LHCN-M2 (cell line): ENCODE measurements at regions not wholly inside any gene's neighbourhood (a gene's known extent, or its start where the extent isn't known, plus 50 kb on each side); places are given as distances from the start of the nearest gene placed in this dataset.

Experiments used
- DNase-seq: peaks from one replicate; pipeline ENCODE4 v3.0.0-alpha.2; 2012; ENCODE audit warnings: low read depth

- no peak for DNase-seq
These were observed 418.0 kb downstream of the CETN3 start for GRCh38 chr5:89991592-89991991.

DNA sequence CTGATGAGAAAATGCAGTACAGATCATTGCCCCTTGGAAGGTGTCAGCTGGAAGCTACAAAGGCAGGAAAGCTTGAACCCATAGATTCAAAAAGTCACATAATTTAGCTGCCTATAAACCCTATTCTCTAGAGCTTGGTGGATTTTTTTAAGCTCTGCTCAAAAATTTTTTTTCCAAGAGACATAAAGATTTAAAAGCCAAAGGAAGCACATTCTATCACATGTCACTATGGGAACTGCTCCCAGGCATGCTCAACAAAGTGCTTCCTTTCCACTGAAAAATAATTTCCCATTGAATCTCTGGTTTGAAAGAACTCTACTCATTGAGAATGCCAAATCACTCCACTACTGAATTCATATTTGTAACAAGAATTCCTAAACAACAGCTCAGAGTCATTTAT, 419.8 kb downstream of the CETN3 start:
- no peak for DNase-seq

DNA sequence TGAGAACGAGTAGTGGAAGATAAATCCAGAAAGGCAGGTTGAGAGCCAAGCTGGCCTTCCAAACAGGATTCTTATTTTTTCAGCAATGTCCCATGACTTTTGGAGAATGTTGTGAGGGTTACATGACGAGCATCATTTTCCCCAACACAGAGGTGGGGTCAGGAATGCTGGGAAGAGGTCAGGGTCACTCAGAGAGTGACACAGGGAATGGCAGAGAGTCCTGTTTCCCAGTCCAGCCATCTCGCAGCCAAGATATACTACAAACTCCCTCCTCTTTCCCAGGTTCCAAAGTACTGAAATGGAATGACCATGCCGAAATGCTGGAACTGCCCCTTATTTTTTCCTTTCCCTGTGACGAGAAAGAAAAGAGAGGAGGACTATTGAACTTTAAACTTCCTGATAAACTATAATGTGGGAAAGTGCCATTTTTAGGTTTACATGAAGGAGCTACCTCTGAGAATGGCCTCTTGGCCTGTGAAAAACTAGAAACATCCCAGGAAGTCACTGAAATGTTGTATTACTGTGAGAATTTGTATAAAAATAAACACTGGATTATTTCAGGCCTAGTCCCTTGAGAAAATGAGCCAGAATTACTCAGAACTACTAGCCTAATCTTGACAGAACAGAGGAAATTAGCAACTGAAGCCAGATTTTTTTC, 420.4 kb downstream of the CETN3 start:
- DNase-seq = peak; percentile 59

GRCh38 chr5:89988129-89988810, 421.3 kb downstream of the CETN3 start:
- DNase-seq = no peak

GRCh38 chr5:89983216-89983615, 426.3 kb downstream of the CETN3 start:
- DNase-seq = no peak

- no peak for DNase-seq
These were observed 427.4 kb downstream of the CETN3 start for GRCh38 chr5:89981878-89982773.

DNA sequence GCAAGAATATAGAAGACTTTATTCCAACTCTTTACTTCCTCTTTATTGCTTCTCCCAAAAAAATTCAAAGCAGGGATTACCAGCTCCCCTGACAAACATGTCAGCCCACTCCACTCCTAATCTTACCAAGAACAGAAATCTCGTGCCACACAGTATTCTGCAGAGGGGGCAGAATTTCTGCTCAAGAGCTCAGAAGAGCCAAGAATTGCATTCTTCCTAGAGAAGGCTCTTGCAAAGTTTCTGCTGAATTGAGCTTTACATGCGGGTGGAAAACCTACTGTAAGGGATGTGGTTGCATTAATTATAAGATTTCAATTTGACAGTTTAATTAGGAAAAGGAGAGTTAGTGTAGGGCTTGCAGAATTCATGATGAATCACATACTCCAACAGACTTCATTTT, 428.5 kb downstream of the CETN3 start:
- DNase-seq = no peak

DNA sequence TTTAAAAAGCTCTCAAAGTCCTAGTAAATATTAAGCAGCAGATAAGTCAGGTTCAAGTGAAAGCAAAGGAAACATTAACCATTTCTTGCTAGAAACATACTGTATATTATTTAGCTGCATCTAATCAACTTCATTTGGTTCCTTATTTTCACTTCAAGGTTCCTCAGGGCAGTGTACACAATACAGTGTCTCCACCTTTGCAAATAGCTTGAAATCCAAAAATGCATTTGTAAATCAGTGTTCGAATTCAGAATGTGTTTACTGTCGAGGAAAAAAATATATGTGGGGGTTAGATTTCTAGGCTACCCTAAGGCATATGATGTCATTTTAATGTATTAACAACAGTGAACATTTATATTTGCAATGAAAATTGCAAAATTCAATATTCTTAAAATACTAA, 436.0 kb downstream of the CETN3 start:
- DNase-seq = no peak

GRCh38 chr5:89972901-89973300, 436.7 kb downstream of the CETN3 start:
- peak; percentile 20 for DNase-seq

DNA sequence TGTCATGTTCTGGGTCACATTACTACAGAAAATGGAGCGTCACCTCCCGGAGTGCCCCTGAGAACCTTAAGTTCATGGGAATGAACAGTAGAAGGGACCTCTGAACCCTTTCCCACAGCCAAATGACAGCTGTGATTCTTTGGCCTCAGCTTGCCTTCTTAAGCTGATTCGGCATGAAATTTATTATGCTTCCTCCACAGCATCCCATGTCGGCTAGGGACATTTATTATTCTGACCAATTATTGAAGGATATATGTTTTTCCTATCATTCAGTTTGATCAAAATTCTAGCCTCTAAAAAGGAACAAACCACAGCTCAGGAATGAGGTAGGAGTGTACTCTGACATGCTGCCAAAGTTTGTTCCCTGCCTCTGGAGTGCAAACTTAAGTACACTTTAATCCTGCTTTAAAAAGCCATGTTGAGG, 440.6 kb downstream of the CETN3 start:
- peak; percentile 73 for DNase-seq

DNA sequence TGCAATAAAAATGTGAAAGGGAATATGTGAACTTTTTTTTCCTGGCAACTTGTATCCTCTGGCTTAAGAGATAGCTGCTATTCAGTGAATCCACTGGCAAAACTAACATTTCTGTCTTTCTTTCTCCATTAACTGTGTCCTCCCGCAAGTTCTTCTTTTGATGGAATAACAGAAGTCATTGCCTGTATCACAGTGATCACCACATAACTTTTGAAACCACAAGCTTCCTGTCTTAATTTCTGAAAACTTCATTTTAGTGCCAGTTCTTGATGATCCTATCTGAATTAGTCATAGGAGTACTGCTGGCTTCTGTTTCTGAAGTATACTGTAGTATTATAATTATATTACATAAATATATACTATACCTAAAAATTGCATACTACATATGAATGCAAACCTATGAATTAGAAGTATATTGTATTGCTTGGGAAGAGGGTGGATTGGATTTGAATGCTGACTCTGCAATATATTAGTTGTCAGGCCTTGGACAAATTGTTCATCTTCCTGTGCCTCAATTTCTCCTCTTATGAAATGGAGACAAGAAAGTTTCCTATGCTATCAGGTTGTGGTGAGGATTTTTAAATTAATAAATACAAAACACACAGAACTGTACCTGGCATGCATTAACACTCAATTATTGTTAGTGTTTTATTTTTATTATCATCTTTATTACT, 441.6 kb downstream of the CETN3 start:
- peak; percentile 71 for DNase-seq

DNA sequence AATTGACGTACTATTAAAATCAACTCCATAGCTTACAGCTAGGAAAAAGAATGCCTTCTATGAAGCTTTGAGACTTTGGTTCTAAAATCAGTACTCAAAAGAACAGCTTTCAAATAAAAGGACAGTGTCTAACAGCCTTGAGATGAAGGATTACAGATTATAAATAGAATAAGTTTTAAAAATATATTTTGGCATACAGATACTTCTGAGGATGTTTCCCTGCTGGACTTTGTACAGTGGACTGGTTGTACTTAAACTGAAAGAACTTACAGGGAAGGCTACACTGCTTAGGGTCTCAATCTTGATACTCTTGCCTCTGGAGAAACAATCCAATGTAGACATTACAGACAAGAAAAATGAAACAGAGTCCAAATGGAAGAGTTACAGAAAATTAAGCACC, 452.7 kb downstream of the CETN3 start:
- DNase-seq = no peak

- DNase-seq = no peak
These were observed 454.6 kb downstream of the CETN3 start for GRCh38 chr5:89954916-89955315.

- no peak for DNase-seq
These were observed 457.7 kb downstream of the CETN3 start for GRCh38 chr5:89951876-89952275.

DNA sequence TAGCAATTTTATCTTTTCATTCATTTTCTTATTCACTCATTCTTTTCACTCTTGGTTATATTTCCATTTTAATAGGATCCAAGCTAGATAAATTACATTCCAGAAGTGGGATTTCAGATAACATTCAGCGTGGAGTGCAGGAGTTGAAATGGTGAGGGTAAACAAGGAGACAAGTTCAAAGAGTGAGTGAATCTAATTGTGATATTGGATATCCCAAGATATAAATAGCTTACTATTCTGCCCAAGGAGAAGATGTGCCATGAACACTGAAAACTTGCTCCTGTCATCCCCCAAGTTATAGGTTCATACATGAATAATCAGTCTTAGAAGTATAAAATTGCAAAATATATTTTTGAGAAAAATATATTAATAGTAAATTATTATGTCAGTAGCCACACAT, 459.3 kb downstream of the CETN3 start:
- no peak for DNase-seq

DNA sequence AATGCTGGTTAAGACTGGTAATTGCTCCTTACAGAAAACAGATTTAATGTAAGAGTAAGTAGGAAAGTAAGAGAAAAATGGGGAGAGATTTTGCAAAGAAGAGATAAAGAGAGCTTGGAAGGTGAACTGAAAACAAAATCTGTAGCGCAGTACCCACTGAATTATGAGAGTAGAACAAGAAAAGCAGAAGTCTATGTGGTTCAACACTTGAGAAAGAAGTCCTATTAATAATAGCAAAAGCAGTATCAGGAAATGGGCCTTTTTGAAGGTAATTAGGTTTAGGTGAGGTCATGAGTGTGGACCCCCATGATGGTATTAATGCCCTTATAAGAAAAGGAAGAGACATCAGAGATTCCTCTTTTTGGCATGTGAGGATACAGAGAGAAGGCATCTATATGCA, 460.6 kb downstream of the CETN3 start:
- DNase-seq = no peak

DNA sequence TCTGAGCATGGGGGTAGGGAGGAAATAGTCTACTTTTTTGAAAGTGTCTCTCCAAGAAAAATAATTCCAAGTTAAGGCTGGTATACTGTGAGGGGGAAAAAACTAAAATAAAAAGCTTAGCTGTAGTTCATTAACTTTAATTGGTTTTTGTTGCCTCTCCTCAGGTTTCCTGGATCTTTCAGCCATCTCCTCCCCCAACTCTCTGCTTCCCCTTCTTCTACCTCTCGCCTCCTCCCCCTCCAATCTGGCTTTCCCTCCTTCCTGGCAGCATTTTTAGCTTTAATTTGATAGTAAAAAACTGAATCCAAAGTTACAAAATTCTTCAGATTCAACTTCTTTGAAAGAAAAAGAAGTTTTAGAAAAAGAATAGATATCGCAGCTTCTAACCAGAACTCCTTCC, 462.6 kb downstream of the CETN3 start:
- no peak for DNase-seq

DNA sequence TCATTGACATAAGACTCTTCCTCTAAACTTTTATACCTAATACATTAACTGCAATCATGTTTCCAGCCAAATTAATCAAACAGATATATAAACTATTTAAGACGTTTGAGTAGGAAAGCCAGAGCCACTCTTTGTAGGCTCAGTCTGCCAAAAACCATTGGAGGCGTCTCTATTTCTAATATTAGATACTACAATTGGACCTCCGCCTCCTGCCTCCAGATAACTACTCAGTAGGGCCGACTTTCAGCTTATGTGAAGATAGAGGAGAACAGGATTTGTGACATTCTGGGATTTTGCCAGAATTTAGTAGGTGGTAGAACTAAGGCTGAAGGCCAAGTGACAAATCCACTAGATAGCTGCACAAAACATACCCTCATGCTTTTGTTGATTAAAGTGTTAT, 463.0 kb downstream of the CETN3 start:
- DNase-seq = no peak

DNA sequence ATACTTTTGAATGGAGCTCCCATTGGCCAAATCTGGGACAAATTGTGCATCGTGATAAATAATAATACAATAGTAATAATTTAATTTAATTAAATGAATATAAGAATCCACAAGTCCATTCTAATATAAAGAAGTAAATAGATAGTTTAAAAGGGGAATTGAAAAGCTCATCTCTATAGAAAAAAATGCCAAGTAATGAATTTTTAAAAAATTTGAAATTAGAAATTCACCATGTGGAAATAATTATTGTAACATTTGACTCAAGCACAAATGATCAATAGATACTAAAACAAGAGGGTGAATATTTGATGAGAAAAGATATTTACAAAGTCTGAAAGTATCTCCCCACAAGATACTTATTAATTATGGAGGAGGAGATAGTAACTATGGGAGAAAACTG, 467.4 kb downstream of the CETN3 start:
- no peak for DNase-seq

DNA sequence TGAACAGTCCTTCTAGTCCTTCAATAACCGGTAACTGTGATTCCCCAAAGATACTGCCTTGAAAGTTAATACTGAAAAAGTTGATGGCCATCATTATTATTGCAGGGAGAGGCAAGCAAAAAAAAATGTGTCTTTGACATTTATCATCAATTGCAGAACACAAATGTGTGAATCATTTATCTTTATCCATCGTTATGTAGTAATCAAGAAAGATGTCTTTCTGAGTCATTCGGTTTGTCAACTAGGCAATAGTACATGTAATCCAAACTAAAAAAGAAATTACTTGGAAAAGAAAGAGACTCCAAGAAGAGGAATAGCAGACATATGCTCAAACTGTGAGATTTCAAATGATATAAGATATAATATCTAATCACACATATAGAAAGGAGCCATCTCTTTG, 473.0 kb downstream of the CETN3 start:
- peak; percentile 30 for DNase-seq

DNA sequence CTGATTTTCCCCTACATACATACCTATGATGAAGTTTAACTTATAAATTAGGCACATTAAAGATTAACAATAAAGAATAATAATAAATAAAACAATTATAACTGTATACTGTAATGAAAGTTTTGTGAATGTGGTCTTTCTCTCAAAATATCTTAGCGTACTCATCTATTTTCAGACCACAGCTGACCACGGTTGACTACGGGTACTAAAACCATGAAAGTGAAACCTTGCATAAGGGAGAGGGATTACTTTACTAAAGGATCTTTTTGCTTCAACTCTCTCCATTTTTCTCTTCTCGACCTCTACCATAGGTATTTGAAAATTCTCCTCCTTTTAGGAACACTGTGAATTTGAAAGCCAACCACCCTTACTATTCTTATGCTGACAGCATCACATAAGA, 475.5 kb downstream of the CETN3 start:
- peak; percentile 17 for DNase-seq

- DNase-seq = no peak
These were observed 476.8 kb downstream of the CETN3 start for GRCh38 chr5:89932771-89933181.
